ENCODE measurements at regions not wholly inside any gene's neighbourhood (a gene's known extent, or its start where the extent isn't known, plus 50 kb on each side); places are given as distances from the start of the nearest gene placed in this dataset.

GRCh38 chr10:32131388-32131787 is 75.2 kb upstream of the KIF5B start:
- TF ChIP-seq, protein P1, sequence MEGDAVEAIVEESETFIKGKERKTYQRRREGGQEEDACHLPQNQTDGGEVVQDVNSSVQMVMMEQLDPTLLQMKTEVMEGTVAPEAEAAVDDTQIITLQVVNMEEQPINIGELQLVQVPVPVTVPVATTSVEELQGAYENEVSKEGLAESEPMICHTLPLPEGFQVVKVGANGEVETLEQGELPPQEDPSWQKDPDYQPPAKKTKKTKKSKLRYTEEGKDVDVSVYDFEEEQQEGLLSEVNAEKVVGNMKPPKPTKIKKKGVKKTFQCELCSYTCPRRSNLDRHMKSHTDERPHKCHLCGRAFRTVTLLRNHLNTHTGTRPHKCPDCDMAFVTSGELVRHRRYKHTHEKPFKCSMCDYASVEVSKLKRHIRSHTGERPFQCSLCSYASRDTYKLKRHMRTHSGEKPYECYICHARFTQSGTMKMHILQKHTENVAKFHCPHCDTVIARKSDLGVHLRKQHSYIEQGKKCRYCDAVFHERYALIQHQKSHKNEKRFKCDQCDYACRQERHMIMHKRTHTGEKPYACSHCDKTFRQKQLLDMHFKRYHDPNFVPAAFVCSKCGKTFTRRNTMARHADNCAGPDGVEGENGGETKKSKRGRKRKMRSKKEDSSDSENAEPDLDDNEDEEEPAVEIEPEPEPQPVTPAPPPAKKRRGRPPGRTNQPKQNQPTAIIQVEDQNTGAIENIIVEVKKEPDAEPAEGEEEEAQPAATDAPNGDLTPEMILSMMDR (IDR thresholded peaks at IDR 0.05): no peak
- no peak for TF ChIP-seq POLR2A (IDR thresholded peaks at IDR 0.05)
